Cardiac fibroblast (primary cell): ENCODE measurements at regions not wholly inside any gene's neighbourhood (a gene's known extent, or its start where the extent isn't known, plus 50 kb on each side); places are given as distances from the start of the nearest gene placed in this dataset.

Experiments
- DNase-seq, 2 donors: peaks; one replicate each; pipeline versions ENCODE4 v3.0.0 to v3.0.0-alpha.2; 2010; ENCODE audit warnings: low read depth in 2 of 2
- H3K4me3 ChIP-seq, 2 donors: replicated peaks in 1 of 2; 1 replicate in 1 of 2; 2 replicates in 1 of 2; pipeline ENCODE4 v1.5.1; 2011; ENCODE audit warnings: low read depth in 2 of 2, low read length in 2 of 2, mild to moderate bottlenecking in 2 of 2, moderate library complexity in 1 of 2
- TF ChIP-seq, protein P1 (sequence below): IDR thresholded peaks from one replicate; pipeline ENCODE4 v1.5.1; 2011; ENCODE audit warnings: low read depth, mild to moderate bottlenecking, low read length, inconsistent platforms

GRCh38 chr5:14090755-14091154 is 52.4 kb upstream of the TRIO start:
- TF ChIP-seq, protein P1, sequence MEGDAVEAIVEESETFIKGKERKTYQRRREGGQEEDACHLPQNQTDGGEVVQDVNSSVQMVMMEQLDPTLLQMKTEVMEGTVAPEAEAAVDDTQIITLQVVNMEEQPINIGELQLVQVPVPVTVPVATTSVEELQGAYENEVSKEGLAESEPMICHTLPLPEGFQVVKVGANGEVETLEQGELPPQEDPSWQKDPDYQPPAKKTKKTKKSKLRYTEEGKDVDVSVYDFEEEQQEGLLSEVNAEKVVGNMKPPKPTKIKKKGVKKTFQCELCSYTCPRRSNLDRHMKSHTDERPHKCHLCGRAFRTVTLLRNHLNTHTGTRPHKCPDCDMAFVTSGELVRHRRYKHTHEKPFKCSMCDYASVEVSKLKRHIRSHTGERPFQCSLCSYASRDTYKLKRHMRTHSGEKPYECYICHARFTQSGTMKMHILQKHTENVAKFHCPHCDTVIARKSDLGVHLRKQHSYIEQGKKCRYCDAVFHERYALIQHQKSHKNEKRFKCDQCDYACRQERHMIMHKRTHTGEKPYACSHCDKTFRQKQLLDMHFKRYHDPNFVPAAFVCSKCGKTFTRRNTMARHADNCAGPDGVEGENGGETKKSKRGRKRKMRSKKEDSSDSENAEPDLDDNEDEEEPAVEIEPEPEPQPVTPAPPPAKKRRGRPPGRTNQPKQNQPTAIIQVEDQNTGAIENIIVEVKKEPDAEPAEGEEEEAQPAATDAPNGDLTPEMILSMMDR: no peak
- no peak for DNase-seq
- H3K4me3 ChIP-seq: no peak overlapping the region

DNA sequence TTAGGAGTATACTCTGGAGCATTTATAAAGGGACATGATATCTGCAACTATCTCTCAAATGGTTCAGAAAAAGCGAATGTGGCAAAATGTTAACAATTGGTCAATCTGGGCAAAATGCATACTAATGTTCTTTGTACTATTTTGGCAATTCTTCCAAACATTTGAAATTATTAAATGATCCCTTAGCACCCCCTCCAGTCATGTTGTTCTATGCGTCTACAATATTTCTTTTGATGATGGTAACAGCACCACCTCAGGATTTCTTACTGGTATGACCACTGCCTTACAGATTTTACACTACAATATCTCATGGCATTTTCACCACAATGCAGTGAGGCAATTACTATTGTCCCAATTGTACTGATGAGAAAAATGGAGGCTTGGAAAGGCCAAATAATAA is 52.9 kb upstream of the TRIO start:
- TF ChIP-seq, protein P1: no peak
- DNase-seq: no peak
- no peak overlapping the region for H3K4me3 ChIP-seq

GRCh38 chr5:14089198-14089597 is 53.9 kb upstream of the TRIO start:
- TF ChIP-seq, protein P1: no peak
- no peak for DNase-seq

DNA sequence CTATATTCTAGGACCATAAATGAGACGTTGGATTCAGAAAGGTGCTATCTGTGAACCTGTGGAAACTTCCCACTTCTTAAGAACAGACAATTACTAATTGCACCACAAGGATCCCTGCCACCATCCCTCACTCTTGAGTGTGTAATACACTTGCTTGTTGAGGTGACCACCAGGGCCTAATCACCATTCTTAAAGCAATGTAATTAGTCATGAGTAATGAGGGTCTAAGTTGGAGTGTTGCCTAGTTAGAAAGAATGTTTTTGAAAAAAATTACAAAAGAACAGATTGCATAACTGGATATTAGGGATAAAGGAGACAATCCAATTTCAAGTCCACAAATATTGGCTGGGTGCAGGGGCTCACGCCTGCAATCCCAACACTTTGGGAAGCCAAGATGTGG is 56.9 kb upstream of the TRIO start:
- no peak overlapping the region for H3K4me3 ChIP-seq
- TF ChIP-seq, protein P1: no peak
- peak; percentile 27 to 64 for DNase-seq

More at GRCh38 chr5:14089198-14089597, 53.9 kb upstream of the TRIO start:
- no peak overlapping the region for H3K4me3 ChIP-seq

- H3K4me3 ChIP-seq: no peak overlapping the region
- TF ChIP-seq, protein P1: no peak
- DNase-seq: no peak
Measured at GRCh38 chr5:14082973-14083372, 60.2 kb upstream of the TRIO start.

GRCh38 chr5:14082523-14082922 is 60.6 kb upstream of the TRIO start:
- no peak overlapping the region for H3K4me3 ChIP-seq
- TF ChIP-seq, protein P1: no peak
- no peak for DNase-seq

- TF ChIP-seq, protein P1: no peak
- peak; percentile 22 to 64 for DNase-seq
- no peak overlapping the region for H3K4me3 ChIP-seq
Measured at GRCh38 chr5:14081791-14082190, 61.4 kb upstream of the TRIO start.
